Neutrophil (primary cell): ENCODE measurements at regions not wholly inside any gene's neighbourhood (a gene's known extent, or its start where the extent isn't known, plus 50 kb on each side); places are given as distances from the start of the nearest gene placed in this dataset.

Source experiments
- H3K27ac ChIP-seq: fragments of 200-600 bp; sonication (generic); 2 replicates; pipeline ENCODE4 v1.5.1; 2016; ENCODE audit warnings: mild to moderate bottlenecking, moderate library complexity
- H3K27me3 ChIP-seq: fragments of 200-600 bp; sonication (generic); 2 replicates; pipeline ENCODE4 v1.6.0; 2016; ENCODE audit warnings: mild to moderate bottlenecking
- H3K36me3 ChIP-seq: fragments of 200-600 bp; sonication (generic); 2 replicates; pipeline ENCODE4 v1.5.1; 2017
- H3K4me1 ChIP-seq, 2 experiments: fragments of 200-600 bp in 1 of 2; sonication (generic) in 1 of 2; 1 replicate in 1 of 2; 2 replicates in 1 of 2; pipeline versions ENCODE4 v1.5.1 to v1.6.1; 2013 to 2016; ENCODE audit warnings: low read depth in 1 of 2, low read length in 1 of 2, mild to moderate bottlenecking in 1 of 2, moderate library complexity in 1 of 2; ENCODE audit not compliant: control insufficient read depth in 1 of 2, insufficient read depth in 1 of 2
- H3K4me3 ChIP-seq, 2 experiments: fragments of 200-600 bp in 1 of 2; sonication (generic) in 1 of 2; 1 replicate in 1 of 2; 2 replicates in 1 of 2; pipeline ENCODE4 v1.5.1; 2013 to 2016; ENCODE audit warnings: low read depth in 1 of 2, low read length in 1 of 2, mild to moderate bottlenecking in 1 of 2, moderate library complexity in 1 of 2
- H3K9me3 ChIP-seq: fragments of 200-600 bp; sonication (generic); 2 replicates; pipeline ENCODE4 v1.5.1; 2016
- CTCF ChIP-seq: fragments of 200-600 bp; sonication (generic); IDR thresholded peaks from 2 replicates; pipeline ENCODE4 v1.5.1; 2016; ENCODE audit warnings: antibody characterized with exemption

GRCh38 chr3:102747611-102748010, 312.8 kb downstream of the ZPLD1 start:
- Histone ChIP-seq H3K27me3 (no peaks in the 10 kb centered on the region), H3K27ac (no peak overlapping the region), H3K4me3 (no peak overlapping the region), H3K4me1 (no peaks in the 10 kb centered on the region), H3K9me3 (no peaks in the 10 kb centered on the region), H3K36me3 (no peaks in the 10 kb centered on the region)
- TF ChIP-seq CTCF, result no peak

- TF ChIP-seq CTCF, result no peak
- H3K4me1 ChIP-seq, result no peaks in the 10 kb centered on the region
- H3K27me3 ChIP-seq, result no peaks in the 10 kb centered on the region
- H3K36me3 ChIP-seq, result no peaks in the 10 kb centered on the region
- H3K4me3 ChIP-seq, result no peak overlapping the region
- H3K9me3 ChIP-seq, result no peaks in the 10 kb centered on the region
- H3K27ac ChIP-seq, result no peak overlapping the region
These were observed 313.8 kb downstream of the ZPLD1 start for GRCh38 chr3:102748646-102749045.

GRCh38 chr3:102750322-102750721, 315.5 kb downstream of the ZPLD1 start:
- H3K9me3 ChIP-seq, result no peaks in the 10 kb centered on the region
- no peaks in the 10 kb centered on the region for H3K4me1 ChIP-seq
- no peak for TF ChIP-seq CTCF
- H3K27me3 ChIP-seq, result no peaks in the 10 kb centered on the region
- H3K4me3 ChIP-seq, result no peak overlapping the region
- no peak overlapping the region for H3K27ac ChIP-seq
- no peaks in the 10 kb centered on the region for H3K36me3 ChIP-seq

- no peaks in the 10 kb centered on the region for H3K4me1 ChIP-seq
- no peaks in the 10 kb centered on the region for H3K27me3 ChIP-seq
- H3K4me3 ChIP-seq, result no peak overlapping the region
- TF ChIP-seq CTCF, result no peak
- no peaks in the 10 kb centered on the region for H3K9me3 ChIP-seq
- no peaks in the 10 kb centered on the region for H3K36me3 ChIP-seq
- no peak overlapping the region for H3K27ac ChIP-seq
These were observed 319.1 kb downstream of the ZPLD1 start for GRCh38 chr3:102753901-102754300.

GRCh38 chr3:102756706-102757105, 321.9 kb downstream of the ZPLD1 start:
- H3K27me3 ChIP-seq, result no peaks in the 10 kb centered on the region
- H3K9me3 ChIP-seq, result no peaks in the 10 kb centered on the region
- no peaks in the 10 kb centered on the region for H3K4me1 ChIP-seq
- TF ChIP-seq CTCF, result no peak
- H3K4me3 ChIP-seq, result no peak overlapping the region
- H3K36me3 ChIP-seq, result no peaks in the 10 kb centered on the region
- H3K27ac ChIP-seq, result no peak overlapping the region

- Histone ChIP-seq H3K27ac (no peak overlapping the region), H3K4me1 (no peaks in the 10 kb centered on the region), H3K27me3 (no peaks in the 10 kb centered on the region), H3K4me3 (no peak overlapping the region), H3K36me3 (no peaks in the 10 kb centered on the region), H3K9me3 (peaks cover 1% of the 10 kb centered on the region)
- TF ChIP-seq CTCF, result no peak
These were observed 323.1 kb downstream of the ZPLD1 start for GRCh38 chr3:102757950-102758349.
